ENCODE measurements at regions not wholly inside any gene's neighbourhood (a gene's known extent, or its start where the extent isn't known, plus 50 kb on each side); places are given as distances from the start of the nearest gene placed in this dataset.
"Not testable (repeated sequence)": the region's sequence is repeated elsewhere in the genome, so short reads cannot be mapped to it uniquely, and the experiment has no call there.

- DNase-seq (ENCODE audit: low read depth in 2 of 3, low spot score in 1 of 3): not testable (repeated sequence)
Measured at GRCh38 chr5:56665117-56665516, 150.2 kb upstream of the MAP3K1 start.

DNA sequence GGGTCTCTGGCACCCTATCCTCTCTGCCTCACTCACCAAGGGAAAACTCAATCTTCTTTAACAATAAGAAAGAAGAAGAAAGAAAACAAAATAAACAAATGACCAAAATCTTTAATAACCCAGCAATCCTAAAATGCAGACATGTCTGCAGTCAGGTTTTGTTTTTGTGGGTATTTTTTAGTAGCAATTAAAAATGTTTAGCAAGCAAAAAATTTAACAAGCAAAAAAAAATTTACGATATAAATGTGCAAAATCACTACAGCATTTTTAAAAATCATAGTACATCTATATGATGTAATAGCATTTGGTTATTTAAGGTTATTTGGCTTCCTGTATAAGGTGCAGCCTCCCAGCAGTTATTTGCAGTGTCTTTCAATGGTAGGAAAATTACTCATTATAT lies 151.3 kb upstream of the MAP3K1 start:
- no peak for DNase-seq (ENCODE audit: low read depth in 2 of 3, low spot score in 1 of 3)

GRCh38 chr5:56663523-56663922 lies 151.8 kb upstream of the MAP3K1 start:
- no peak for DNase-seq (ENCODE audit: low read depth in 2 of 3, low spot score in 1 of 3)

DNA sequence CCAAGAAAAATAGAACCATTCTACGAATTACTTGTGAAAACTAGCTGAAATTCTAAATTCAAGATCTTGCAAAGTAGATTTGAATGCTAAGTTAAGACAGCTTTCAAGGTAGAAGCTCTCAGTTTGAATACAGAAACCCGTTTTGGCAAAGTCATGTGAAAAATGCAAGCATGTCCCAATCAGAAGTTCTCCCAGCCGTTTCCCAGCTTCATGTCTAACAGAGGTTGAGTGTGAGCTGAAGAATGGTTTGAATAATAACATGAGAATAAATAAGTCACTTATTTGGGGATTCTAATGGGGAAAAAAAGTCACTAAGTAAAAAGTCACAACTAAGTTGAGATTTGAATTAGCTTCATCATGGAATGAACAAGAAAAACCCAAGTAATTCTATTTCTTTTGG lies 152.5 kb upstream of the MAP3K1 start:
- DNase-seq (ENCODE audit: low read depth in 2 of 3, low spot score in 1 of 3): no peak

GRCh38 chr5:56659971-56660370 lies 155.4 kb upstream of the MAP3K1 start:
- no peak for DNase-seq (ENCODE audit: low read depth in 2 of 3, low spot score in 1 of 3)

DNA sequence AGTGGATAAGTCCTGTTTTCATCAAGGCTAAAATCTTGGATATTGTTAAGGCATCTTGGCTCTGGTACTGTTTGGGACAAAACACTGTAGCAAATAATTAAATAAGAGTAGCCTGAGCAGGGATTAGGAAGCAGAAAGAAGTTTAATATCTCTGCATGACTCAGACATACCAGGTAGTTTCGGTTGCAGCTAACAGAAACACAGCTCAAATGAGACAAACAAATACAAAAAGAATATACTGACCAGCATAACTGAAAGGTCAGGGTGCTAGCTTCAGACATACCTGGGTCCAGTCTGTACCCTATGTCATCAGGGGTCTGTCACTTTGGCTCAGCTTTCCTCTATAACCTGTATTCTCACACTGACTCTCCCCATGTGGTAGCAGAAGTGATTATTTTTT lies 156.4 kb upstream of the MAP3K1 start:
- no peak for DNase-seq (ENCODE audit: low read depth in 2 of 3, low spot score in 1 of 3)

DNA sequence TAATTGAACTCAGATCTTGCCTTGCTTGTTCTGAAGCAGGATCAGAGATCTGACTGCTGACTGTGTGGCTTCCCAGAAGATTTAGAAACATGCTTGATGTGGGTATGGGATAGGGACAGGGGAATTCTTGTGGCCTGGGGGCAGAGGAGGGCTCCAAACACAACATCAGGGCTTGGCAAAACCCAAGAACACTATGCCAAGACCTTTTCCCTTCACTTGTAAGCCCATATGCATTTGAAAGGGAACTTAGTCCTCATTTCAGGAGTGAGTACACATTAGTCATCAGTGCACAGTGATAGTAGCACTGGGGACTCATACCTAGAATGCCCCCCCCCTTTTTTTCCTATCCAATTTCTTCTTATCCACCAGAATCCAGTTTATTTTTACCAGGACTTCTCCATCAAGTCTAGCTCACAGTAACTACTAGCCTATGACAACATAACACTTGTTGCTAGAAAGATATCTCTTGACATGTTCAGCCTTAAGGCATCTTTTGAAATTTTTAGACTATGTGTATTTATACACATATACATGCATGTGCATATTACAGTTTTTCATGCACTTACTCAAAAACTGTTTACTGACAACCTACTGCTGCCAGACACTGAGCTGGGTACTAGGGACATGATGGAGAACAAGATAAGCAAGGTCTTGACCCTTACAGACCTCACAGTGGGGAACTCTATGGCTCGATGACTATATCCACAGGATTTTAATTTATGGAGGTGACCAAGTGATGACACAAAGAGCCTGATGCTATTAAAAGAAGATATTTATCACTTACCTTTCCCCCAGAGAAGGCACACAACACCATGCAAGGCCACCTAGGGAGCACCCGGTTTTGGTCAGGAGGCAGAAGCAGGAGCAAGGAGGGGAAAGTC lies 158.3 kb upstream of the MAP3K1 start:
- DNase-seq (ENCODE audit: low read depth in 2 of 3, low spot score in 1 of 3): no peak

- DNase-seq (ENCODE audit: low read depth in 2 of 3, low spot score in 1 of 3): no peak
Measured at GRCh38 chr5:56651893-56652292, 163.5 kb upstream of the MAP3K1 start.

GRCh38 chr5:56650386-56650785 lies 165.0 kb upstream of the MAP3K1 start:
- no peak for DNase-seq (ENCODE audit: low read depth in 2 of 3, low spot score in 1 of 3)

DNA sequence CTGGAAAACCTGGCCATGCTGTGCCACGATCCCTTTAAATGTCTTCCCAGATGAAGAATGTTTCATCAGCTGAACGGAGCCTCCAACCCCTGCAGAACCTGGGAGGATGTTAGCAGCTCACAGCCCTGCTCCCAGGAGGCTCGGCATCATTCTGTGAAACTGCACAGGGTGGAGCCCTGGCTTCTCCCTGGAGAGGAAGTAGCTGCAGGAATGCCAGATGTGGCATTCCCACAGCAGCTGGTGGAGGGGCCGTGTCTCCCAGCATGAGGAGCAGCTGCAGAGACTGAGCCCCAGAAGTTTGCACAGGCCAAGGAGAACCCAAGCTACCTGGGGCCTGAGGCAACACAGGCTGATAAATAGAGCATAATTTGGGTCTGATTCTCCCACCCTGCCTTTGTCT lies 165.8 kb upstream of the MAP3K1 start:
- DNase-seq (ENCODE audit: low read depth in 2 of 3, low spot score in 1 of 3): no peak

DNA sequence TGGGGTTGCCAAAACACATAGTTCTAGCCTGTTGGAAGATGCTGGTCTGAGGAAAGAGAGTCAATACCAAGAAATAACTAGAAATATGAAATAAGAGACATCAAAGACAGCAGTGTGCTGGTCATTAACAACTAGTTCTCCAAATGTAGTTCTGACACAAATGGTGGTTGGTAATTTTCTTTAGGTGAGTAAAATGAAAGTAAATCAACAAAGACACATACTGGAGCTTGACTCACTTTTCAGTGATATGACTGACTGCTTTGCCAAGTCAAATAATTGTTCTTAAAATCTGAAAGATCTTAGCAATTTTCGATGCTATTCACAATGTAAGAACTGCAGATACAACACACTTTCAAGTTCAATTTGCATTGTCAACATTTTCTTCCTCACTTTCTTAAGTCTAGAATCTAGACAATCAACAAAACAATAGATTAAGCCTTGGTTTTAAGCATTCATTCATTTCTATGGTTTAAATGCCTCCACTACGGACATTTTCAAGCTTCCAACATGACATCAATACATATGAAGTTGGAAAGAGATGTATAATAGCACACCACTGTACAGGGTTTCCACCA lies 166.8 kb upstream of the MAP3K1 start:
- no peak for DNase-seq (ENCODE audit: low read depth in 2 of 3, low spot score in 1 of 3)

DNA sequence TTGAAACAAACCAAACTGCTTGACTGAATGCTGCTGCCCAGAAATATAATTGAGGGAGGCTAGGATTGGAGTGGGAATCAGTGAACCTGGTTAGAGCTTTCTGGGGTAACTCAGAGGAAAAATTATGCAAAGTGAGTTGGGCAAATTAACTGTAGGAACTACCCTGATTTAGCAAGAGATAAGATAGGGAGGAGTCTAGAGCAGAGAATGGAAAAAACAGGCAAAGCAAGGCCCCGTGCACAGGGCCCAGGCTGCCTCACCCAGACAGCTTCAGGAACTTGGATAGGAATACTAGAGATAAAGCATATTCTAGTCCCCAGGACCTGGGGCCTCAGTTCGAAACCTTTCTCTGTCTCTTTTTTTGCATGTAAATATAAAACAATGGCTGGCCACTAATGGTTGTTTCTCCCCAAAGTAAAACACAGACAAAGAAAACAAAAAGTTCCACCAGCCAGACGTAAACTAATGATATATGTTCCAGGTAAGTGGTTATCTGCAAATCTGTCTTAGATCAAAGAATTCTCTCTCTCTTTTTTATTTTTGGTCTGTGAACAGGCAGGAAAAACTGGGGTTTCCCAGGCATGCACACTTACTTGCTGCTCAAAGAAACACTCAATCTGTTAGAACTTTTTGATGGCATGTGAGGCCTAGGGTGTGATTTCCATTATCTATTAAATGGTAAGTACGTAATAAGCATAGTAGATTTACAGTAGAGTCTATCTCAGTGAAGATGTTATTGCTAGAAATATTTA lies 168.1 kb upstream of the MAP3K1 start:
- DNase-seq (ENCODE audit: low read depth in 2 of 3, low spot score in 1 of 3): no peak

DNA sequence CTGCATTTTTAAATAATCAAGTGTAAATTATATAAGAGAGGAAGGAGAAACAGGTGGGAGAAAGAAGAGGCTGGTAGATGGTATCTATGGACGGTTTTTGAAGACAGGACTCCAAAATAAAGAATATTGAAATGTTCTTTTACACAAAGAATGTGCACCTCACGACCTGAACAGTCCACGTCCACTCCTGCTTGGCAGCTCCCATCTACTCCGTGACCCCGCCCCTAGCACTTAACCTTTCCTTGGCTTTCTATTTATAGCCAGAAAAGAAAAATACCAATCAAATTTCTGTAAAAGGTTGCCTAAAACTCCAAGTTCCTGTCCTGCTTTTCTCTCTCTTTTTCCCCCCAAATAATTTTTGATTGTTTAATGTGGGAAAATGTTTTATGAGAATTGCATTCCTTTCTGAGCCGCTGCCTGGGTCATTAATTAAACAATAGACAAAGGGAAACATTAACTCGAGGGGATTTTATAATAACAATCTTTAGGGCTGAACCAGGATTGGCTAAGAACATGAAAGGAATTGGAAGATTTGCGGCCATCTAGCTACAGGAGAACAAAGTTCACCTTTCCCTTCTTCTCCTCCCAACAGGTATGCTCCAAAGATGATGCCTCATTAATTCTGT lies 173.6 kb upstream of the MAP3K1 start:
- DNase-seq (ENCODE audit: low read depth in 2 of 3, low spot score in 1 of 3): no peak

DNA sequence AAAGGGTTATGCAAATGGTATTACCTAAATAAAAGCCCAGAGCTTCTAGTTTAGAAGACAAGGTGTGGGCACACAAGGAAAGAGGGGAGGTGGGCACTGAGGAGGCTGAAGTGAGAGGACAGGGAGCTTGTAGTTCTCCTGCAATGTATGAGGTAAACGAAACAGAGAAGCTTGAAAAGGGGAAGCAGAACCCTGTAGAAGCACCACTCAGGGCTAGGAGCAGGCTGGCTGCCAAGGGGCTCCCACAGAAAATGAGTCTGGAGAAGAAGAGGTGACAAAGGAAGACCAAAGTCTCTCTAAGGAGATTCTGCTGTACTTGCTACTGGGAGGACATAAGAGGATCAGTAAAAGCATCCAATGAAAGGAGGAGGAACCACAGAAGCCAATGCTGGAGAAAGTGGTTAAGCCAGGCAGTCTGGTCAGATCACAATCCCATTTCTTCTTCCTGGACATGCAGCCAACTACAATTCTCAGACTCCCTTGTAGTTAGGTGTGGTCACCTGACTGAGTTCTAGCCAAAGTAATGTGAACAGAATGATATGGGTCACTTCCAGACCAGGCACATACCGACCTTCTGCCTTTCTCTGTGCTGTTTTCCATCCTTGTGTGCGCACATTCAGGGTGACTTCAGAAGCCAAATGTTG lies 174.5 kb upstream of the MAP3K1 start:
- no peak for DNase-seq (ENCODE audit: low read depth in 2 of 3, low spot score in 1 of 3)

GRCh38 chr5:56639476-56639875 lies 175.9 kb upstream of the MAP3K1 start:
- DNase-seq (ENCODE audit: low read depth in 2 of 3, low spot score in 1 of 3): no peak

GRCh38 chr5:56638768-56639238 lies 176.5 kb upstream of the MAP3K1 start:
- no peak for DNase-seq (ENCODE audit: low read depth in 2 of 3, low spot score in 1 of 3)

DNA sequence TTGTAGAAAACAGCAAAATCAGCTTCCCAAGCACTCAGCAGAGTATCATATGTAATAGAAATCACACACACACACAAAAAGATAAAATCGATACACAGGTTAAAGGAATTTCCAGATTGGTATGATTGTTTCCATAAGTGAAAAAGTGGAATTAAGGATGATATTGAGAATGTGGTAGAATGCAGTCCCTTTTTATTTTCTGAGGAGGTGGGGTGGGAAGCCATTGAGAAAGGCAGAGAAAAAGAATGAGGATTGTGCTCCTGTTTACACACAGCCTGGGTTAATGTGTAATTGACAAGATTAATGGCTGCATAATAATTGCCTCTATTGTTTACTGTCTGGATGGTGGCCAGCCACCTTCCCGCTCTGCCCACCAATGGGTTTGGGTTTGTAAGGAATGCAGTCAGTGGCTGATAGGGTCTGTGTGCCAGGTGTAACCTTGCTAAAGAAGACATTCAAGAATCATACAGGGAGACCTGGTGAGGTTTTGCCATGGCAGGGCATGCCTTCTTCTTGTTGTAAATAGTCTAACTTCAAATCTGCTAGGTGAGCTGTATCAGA lies 177.2 kb upstream of the MAP3K1 start:
- DNase-seq (ENCODE audit: low read depth in 2 of 3, low spot score in 1 of 3): no peak

DNA sequence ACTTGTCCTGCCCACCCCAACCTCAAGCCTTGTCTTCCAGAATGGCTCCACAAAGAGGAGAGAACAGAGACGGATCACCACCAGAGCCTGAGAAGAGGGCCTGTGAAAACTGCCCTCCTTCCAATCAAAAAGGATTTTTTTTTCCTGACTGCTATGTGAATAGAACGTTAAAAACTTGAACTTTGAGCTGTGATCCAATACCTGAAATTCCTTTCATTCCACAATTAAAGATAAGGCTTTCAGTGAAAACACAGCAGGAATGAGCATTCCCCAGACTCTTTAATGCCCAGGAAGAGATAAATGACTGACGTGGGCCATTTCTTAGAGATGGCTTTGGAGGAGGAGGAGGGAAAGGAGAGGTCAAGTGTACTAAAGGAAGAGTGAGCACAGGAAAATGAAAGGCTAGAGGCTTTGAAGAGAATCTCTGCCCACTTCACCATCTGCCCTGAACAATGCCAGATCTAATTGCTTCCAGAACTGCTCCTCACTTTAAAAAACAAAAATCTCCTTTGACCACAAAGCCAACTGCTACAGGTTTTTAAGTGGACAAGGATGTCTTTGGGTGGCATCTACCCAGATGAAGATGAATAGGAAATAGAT lies 177.9 kb upstream of the MAP3K1 start:
- no peak for DNase-seq (ENCODE audit: low read depth in 2 of 3, low spot score in 1 of 3)

DNA sequence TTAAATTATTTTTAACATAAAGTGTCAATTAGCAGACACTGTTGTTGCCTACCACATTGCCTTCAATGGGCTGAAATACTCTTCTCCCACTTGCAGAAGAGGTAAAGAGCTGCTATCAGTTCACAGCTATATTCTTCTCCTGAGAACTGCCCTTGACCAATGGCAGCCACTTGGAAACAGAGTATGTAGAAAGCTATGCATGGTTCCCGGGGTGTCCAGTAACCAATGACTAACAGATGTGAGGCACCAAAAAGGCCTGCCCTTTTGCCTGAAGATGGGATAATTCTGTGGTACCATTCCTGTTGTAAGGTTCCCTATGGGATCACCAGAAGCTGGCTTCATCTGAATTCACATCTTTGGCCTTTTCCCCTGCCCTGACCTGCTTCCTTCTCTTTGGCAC lies 181.4 kb upstream of the MAP3K1 start:
- DNase-seq (ENCODE audit: low read depth in 2 of 3, low spot score in 1 of 3): no peak

GRCh38 chr5:56632939-56633338 lies 182.4 kb upstream of the MAP3K1 start:
- no peak for DNase-seq (ENCODE audit: low read depth in 2 of 3, low spot score in 1 of 3)

Data from stimulated activated CD4-positive, alpha-beta T cell treated with anti-CD3 and anti-CD28 coated beads, Interleukin-12 subunit alpha, Interleukin-12 subunit beta, amount 100 ng/mL, for 48 hours (primary cell).